GM12878 (cell line): ENCODE measurements at regions not wholly inside any gene's neighbourhood (a gene's known extent, or its start where the extent isn't known, plus 50 kb on each side); places are given as distances from the start of the nearest gene placed in this dataset.

Source experiments
- ATAC-seq: fragments of 200-7000 bp; cut with Tn5 transposase; 3 replicates; pipeline ENCODE4 v1.9.1; 2020; ENCODE audit warnings: mild to moderate bottlenecking, moderate library complexity
- BruUV-seq: library from RNA; stranded (reverse); fragments of 400-500 nt; replicated peaks from 2 replicates; lab custom pipeline; 2021; lab: Mats Ljungman, UMichigan
- CTCF ChIA-PET: fragments of 300-600 bp; sonication (Branson Sonifier 250); formaldehyde crosslinking; extraction: SDS; loops from one replicate; lab custom pipeline; 2021; ENCODE audit warnings: inconsistent platforms; lab: Yijun Ruan, JAX
- POLR2A ChIA-PET: fragments of 350-600 bp; formaldehyde crosslinking; extraction: SDS; loops from one replicate; lab custom pipeline; 2021; ENCODE audit warnings: inconsistent platforms; lab: Charles Lee
- RAD21 ChIA-PET: fragments of 300-600 bp; sonication (Branson Sonifier 250); formaldehyde crosslinking; loops from one replicate; lab custom pipeline; 2023; ENCODE audit warnings: antibody characterized with exemption; ENCODE audit not compliant: unreplicated experiment; lab: Charles Lee
- SMC1A ChIA-PET: fragments of 300-600 bp; sonication (Branson Sonifier 250); formaldehyde crosslinking; loops from one replicate; lab custom pipeline; 2023; ENCODE audit not compliant: unreplicated experiment, uncharacterized antibody; lab: Charles Lee
- DNase-seq: peaks from one replicate; pipeline ENCODE4 v3.0.0-alpha.2; 2011; ENCODE audit warnings: low read depth, low spot score
- FAIRE-seq: peaks from 3 replicates; lab custom pipeline; 2011; peaks lifted over from hg19 to GRCh38; lab: Jason Lieb, UNC
- H2AFZ ChIP-seq: 2 replicates; pipeline ENCODE4 v1.6.0; 2011; ENCODE audit warnings: low read depth, low read length, control low read depth; ENCODE audit not compliant: control insufficient read depth
- H3K27ac ChIP-seq: 2 replicates; pipeline ENCODE4 v1.5.1; 2011; ENCODE audit warnings: control low read depth; ENCODE audit not compliant: control insufficient read depth, insufficient read depth
- H3K27me3 ChIP-seq, 2 experiments: replicated peaks in 1 of 2; 2 replicates each; pipeline versions ENCODE4 v1.6.0 to v1.6.1; 2011; ENCODE audit warnings: low read length in 1 of 2; ENCODE audit not compliant: control insufficient read depth in 2 of 2, insufficient read depth in 2 of 2
- H3K36me3 ChIP-seq, 2 experiments: 2 replicates each; pipeline ENCODE4 v1.5.1; 2011; ENCODE audit warnings: low read length in 1 of 2; ENCODE audit not compliant: control insufficient read depth in 2 of 2, insufficient read depth in 2 of 2
- H3K4me1 ChIP-seq: 2 replicates; pipeline ENCODE4 v1.6.1; 2011; ENCODE audit warnings: mild to moderate bottlenecking, low read length, moderate library complexity, mixed read lengths; ENCODE audit not compliant: control insufficient read depth, insufficient read depth
- H3K4me2 ChIP-seq: 2 replicates; pipeline ENCODE4 v1.6.0; 2011; ENCODE audit warnings: control low read depth; ENCODE audit not compliant: control insufficient read depth, insufficient read depth
- H3K4me3 ChIP-seq: fragments of 200-600 bp; sonication (generic); 2 replicates; pipeline ENCODE4 v1.5.1; 2016
- H3K79me2 ChIP-seq: 2 replicates; pipeline ENCODE4 v1.6.0; 2011; ENCODE audit warnings: low read length; ENCODE audit not compliant: control insufficient read depth, insufficient read depth
- H3K9ac ChIP-seq: 2 replicates; pipeline ENCODE4 v1.8.0; 2011; ENCODE audit warnings: low read length, control low read depth, mixed read lengths; ENCODE audit not compliant: control insufficient read depth, insufficient read depth
- H3K9me3 ChIP-seq: replicated peaks from 3 replicates; pipeline ENCODE4 v1.5.1; 2011; ENCODE audit warnings: mild to moderate bottlenecking, low read length; ENCODE audit not compliant: control insufficient read depth, insufficient read depth
- H4K20me1 ChIP-seq: 2 replicates; pipeline ENCODE4 v1.6.0; 2011; ENCODE audit not compliant: control insufficient read depth, insufficient read depth
- BHLHE40 ChIP-seq, 2 experiments: fragments of 450-650 bp in 1 of 2; IDR thresholded peaks; 2 replicates each; pipeline ENCODE4 v1.6.1; 2011 to 2017; ENCODE audit warnings: low read depth in 2 of 2, borderline replicate concordance in 1 of 2, improper control_type of control experiment in 1 of 2, low read length in 1 of 2, mild to moderate bottlenecking in 1 of 2
- CHD1 ChIP-seq: IDR thresholded peaks from 2 replicates; pipeline ENCODE4 v1.6.1; 2012; ENCODE audit warnings: low read depth, low read length, improper control_type of control experiment
- CHD2 ChIP-seq: IDR thresholded peaks from 2 replicates; pipeline ENCODE4 v1.6.1; 2011; ENCODE audit warnings: low read depth, low read length, improper control_type of control experiment, borderline replicate concordance
- EGR1 ChIP-seq, 2 experiments: IDR thresholded peaks; 1 replicate in 1 of 2; 2 replicates in 1 of 2; pipeline ENCODE4 v1.6.1; 2011 to 2012; ENCODE audit warnings: low read depth in 2 of 2, low read length in 2 of 2, borderline replicate concordance in 1 of 2, mild to moderate bottlenecking in 1 of 2, moderate library complexity in 1 of 2
- NFXL1 ChIP-seq: fragments of 450-650 bp; IDR thresholded peaks from 2 replicates; pipeline ENCODE4 v1.6.1; 2017; ENCODE audit warnings: antibody characterized with exemption, mild to moderate bottlenecking, borderline replicate concordance
- RFX5 ChIP-seq: IDR thresholded peaks from 2 replicates; pipeline ENCODE4 v1.6.1; 2011; ENCODE audit warnings: low read depth, low read length, improper control_type of control experiment
- SMAD1 ChIP-seq: fragments of 450-650 bp; IDR thresholded peaks from 2 replicates; pipeline ENCODE4 v1.6.1; 2018; ENCODE audit warnings: mild to moderate bottlenecking, low read depth; ENCODE audit not compliant: partially characterized antibody
- TCF7 ChIP-seq: IDR thresholded peaks from 2 replicates; pipeline ENCODE4 v1.6.1; 2014; ENCODE audit warnings: antibody characterized with exemption, borderline replicate concordance
- ZNF384 ChIP-seq: IDR thresholded peaks from 2 replicates; pipeline ENCODE4 v1.6.1; 2012; ENCODE audit warnings: low read depth, mild to moderate bottlenecking, low read length, improper control_type of control experiment, borderline replicate concordance
- ZNF622 ChIP-seq: fragments of 450-650 bp; IDR thresholded peaks from 2 replicates; pipeline ENCODE4 v1.6.1; 2017; ENCODE audit warnings: mild to moderate bottlenecking, inconsistent platforms
- WGBS: methylation state at CpG from one replicate; pipeline ENCODE4 v1.1.6; 2016; ENCODE audit warnings: low lambda C conversion rate; ENCODE audit not compliant: insufficient replicate concordance, insufficient coverage; ENCODE audit errors: missing lambda C conversion rate; 5-methylcytosine and 5-hydroxymethylcytosine counted together
- in situ Hi-C: fragments of 300-500 bp; cut with MboI; formaldehyde crosslinking; loops from 9 replicates; pipeline ENCODE4 v1.14.3; 2018; ENCODE audit warnings: mixed read lengths
- intact Hi-C: fragments of 100-400 bp; cut with micrococcal nuclease; formaldehyde crosslinking; loops from one replicate; pipeline ENCODE4 v1.14.2; 2022; ENCODE audit not compliant: unreplicated experiment
- TF ChIP-seq, protein P1 (sequence below): IDR thresholded peaks from 2 replicates; pipeline ENCODE4 v1.6.1; 2011; ENCODE audit warnings: low read depth, mild to moderate bottlenecking, low read length, moderate library complexity, borderline replicate concordance; ENCODE audit errors: extremely low read depth
- TF ChIP-seq, protein P2 (sequence below): fragments of 450-650 bp; IDR thresholded peaks from 2 replicates; pipeline ENCODE4 v1.6.1; 2018; ENCODE audit warnings: borderline replicate concordance, mild to moderate bottlenecking; ENCODE audit not compliant: partially characterized antibody
- TF ChIP-seq, protein P3 (sequence below): fragments of 450-650 bp; IDR thresholded peaks from 2 replicates; pipeline ENCODE4 v1.6.1; 2014; ENCODE audit warnings: mild to moderate bottlenecking

DNA sequence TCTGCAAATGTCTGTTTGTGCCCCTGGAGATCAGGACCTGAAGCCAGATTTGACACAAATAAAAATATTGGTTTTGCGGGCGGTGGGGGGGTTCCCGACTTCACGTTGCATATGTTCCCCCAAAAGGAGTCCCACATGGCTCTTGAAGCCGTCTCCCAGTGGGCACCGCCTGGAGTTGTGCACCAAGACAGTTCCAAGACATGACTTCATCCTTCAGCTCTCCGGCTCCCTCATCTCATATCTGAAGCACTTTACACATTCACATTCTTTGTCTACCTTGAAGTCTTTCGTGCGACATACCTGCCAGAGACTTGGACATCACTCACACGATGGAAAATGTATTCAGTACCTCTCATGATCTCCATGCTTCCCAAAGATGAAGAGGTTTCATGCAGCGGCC lies 362.8 kb upstream of the FOXK1 start:
- ChIA-PET POLR2A (no interaction called here), CTCF (no interaction called here), SMC1A (no interaction called here), RAD21 (no interaction called here)
- intact Hi-C loops = loop anchor here (10.0 kb wide), 1 partner anchor 64 kb away; no protein-coding TSS in a partner anchor
- Histone ChIP-seq H3K4me2 (no peak overlapping the region), H3K4me3 (no peak overlapping the region), H3K79me2 (no peaks in the 10 kb centered on the region), H3K4me1 (no peaks in the 10 kb centered on the region), H2AFZ (no peak overlapping the region), H4K20me1 (no peaks in the 10 kb centered on the region), H3K27ac (no peak overlapping the region), H3K9me3 (no peaks in the 10 kb centered on the region), H3K27me3 (no peaks in the 10 kb centered on the region), H3K36me3 (no peaks in the 10 kb centered on the region), H3K9ac (no peak overlapping the region)
- DNase-seq (no peak), ATAC-seq (no peak), FAIRE-seq (no peak)
- in situ Hi-C loops = no loop called here
- BruUV-seq = no TSS peak
- TF ChIP-seq RFX5 (no peak), ZNF384 (no peak)
- TF ChIP-seq, protein P1, sequence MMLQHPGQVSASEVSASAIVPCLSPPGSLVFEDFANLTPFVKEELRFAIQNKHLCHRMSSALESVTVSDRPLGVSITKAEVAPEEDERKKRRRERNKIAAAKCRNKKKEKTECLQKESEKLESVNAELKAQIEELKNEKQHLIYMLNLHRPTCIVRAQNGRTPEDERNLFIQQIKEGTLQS = no peak
- 49% methylated on average over 11 of the region's 11 CpGs for WGBS

DNA sequence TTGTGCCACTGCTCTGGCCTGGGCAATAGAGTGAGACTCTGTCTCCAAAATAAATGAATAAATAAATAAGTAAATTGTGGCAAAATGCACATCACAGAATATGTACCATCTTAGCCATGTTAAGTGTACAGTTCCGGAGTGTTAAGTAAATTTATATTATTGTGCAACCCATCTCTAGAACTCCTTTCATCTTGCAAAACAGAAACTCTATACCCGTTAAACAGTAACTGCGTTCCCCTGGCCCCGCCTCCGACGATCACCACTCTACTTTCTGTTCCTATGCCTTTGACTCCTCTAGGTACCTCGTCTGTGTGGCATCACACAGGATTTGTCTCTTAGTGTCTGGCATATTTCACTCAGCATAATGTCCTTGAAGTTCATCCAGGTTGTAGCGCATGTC lies 356.4 kb upstream of the FOXK1 start:
- ChIA-PET POLR2A (no interaction called here), SMC1A (no interaction called here), CTCF (no interaction called here), RAD21 (no interaction called here)
- no peaks in the 10 kb centered on the region for H3K79me2 ChIP-seq
- H3K4me2 ChIP-seq = no peak overlapping the region
- H3K9ac ChIP-seq = no peak overlapping the region
- no peak overlapping the region for H3K27ac ChIP-seq
- no peak for ATAC-seq
- no peak for FAIRE-seq
- H4K20me1 ChIP-seq = no peaks in the 10 kb centered on the region
- no TSS peak for BruUV-seq
- intact Hi-C loops (no loop called here), in situ Hi-C loops (no loop called here)
- no peaks in the 10 kb centered on the region for H3K9me3 ChIP-seq
- H3K36me3 ChIP-seq = no peaks in the 10 kb centered on the region
- no peak for DNase-seq
- H3K4me1 ChIP-seq = no peaks in the 10 kb centered on the region
- H3K27me3 ChIP-seq = no peaks in the 10 kb centered on the region
- H2AFZ ChIP-seq = no peak overlapping the region
- no peak overlapping the region for H3K4me3 ChIP-seq
- WGBS = 54% methylated on average over 8 of the region's 8 CpGs
- TF ChIP-seq, protein P2, sequence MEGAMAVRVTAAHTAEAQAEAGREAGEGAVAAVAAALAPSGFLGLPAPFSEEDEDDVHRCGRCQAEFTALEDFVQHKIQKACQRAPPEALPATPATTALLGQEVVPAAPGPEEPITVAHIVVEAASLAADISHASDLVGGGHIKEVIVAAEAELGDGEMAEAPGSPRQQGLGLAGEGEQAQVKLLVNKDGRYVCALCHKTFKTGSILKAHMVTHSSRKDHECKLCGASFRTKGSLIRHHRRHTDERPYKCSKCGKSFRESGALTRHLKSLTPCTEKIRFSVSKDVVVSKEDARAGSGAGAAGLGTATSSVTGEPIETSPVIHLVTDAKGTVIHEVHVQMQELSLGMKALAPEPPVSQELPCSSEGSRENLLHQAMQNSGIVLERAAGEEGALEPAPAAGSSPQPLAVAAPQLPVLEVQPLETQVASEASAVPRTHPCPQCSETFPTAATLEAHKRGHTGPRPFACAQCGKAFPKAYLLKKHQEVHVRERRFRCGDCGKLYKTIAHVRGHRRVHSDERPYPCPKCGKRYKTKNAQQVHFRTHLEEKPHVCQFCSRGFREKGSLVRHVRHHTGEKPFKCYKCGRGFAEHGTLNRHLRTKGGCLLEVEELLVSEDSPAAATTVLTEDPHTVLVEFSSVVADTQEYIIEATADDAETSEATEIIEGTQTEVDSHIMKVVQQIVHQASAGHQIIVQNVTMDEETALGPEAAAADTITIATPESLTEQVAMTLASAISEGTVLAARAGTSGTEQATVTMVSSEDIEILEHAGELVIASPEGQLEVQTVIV = no peak
- TF ChIP-seq ZNF622 (no peak), NFXL1 (no peak), SMAD1 (no peak), CHD1 (no peak), CHD2 (no peak), TCF7 (no peak), EGR1 (IDR thresholded peaks at IDR 0.05; ENCODE audit: borderline replicate concordance in 1 of 2, low read depth in 2 of 2, low read length in 2 of 2) (no peak), BHLHE40 (IDR thresholded peaks at IDR 0.05; ENCODE audit: borderline replicate concordance in 1 of 2, low read depth in 2 of 2, low read length in 1 of 2) (no peak)
- TF ChIP-seq, protein P3, sequence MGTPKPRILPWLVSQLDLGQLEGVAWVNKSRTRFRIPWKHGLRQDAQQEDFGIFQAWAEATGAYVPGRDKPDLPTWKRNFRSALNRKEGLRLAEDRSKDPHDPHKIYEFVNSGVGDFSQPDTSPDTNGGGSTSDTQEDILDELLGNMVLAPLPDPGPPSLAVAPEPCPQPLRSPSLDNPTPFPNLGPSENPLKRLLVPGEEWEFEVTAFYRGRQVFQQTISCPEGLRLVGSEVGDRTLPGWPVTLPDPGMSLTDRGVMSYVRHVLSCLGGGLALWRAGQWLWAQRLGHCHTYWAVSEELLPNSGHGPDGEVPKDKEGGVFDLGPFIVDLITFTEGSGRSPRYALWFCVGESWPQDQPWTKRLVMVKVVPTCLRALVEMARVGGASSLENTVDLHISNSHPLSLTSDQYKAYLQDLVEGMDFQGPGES = no peak
